Endothelial cell of umbilical vein (primary cell): ENCODE measurements at regions not wholly inside any gene's neighbourhood (a gene's known extent, or its start where the extent isn't known, plus 50 kb on each side); places are given as distances from the start of the nearest gene placed in this dataset.

ENCODE experiments used
- CTCF ChIP-seq, 2 donors: IDR thresholded peaks; 1 replicate in 1 of 2; 2 replicates in 1 of 2; pipeline ENCODE4 v1.5.1; 2011; ENCODE audit warnings: low read length in 2 of 2, mild to moderate bottlenecking in 2 of 2, moderate library complexity in 2 of 2, control low read depth in 1 of 2, inconsistent platforms in 1 of 2, low read depth in 1 of 2; ENCODE audit not compliant: insufficient read depth in 1 of 2; ENCODE audit errors: extremely low read depth in 1 of 2
- EZH2 ChIP-seq: IDR thresholded peaks from 2 replicates; pipeline ENCODE4 v1.6.1; 2012; ENCODE audit warnings: borderline replicate concordance, low read depth, mild to moderate bottlenecking, moderate library complexity, low read length, inconsistent platforms; ENCODE audit not compliant: severe bottlenecking
- GATA2 ChIP-seq: IDR thresholded peaks from 2 replicates; pipeline ENCODE4 v1.7.0; 2011; ENCODE audit warnings: low read depth, mild to moderate bottlenecking, moderate library complexity, mixed read lengths, low read length; ENCODE audit not compliant: insufficient read length, insufficient read depth

GRCh38 chr4:12145768-12146167 lies 717.1 kb upstream of the HS3ST1 start:
- TF ChIP-seq CTCF (IDR thresholded peaks at IDR 0.05; ENCODE audit: extremely low read depth in 1 of 2, insufficient read depth in 1 of 2, low read depth in 1 of 2, low read length in 2 of 2) (no peak), GATA2 (no peak), EZH2 (no peak)
